NB4 (cell line): ENCODE measurements at regions not wholly inside any gene's neighbourhood (a gene's known extent, or its start where the extent isn't known, plus 50 kb on each side); places are given as distances from the start of the nearest gene placed in this dataset.

Experiments
- CTCF ChIP-seq: IDR thresholded peaks from one replicate; pipeline ENCODE4 v1.5.1; 2012; ENCODE audit warnings: low read depth, low read length
- MAX ChIP-seq: IDR thresholded peaks from 2 replicates; pipeline ENCODE4 v1.6.1; 2011; ENCODE audit warnings: low read depth, low read length
- MYC ChIP-seq: IDR thresholded peaks from 2 replicates; pipeline ENCODE4 v1.6.1; 2011; ENCODE audit warnings: low read depth, low read length
- POLR2A ChIP-seq: IDR thresholded peaks from 2 replicates; pipeline ENCODE4 v1.6.1; 2011; ENCODE audit warnings: mild to moderate bottlenecking; ENCODE audit not compliant: insufficient read length; ENCODE audit errors: extremely low read depth

DNA sequence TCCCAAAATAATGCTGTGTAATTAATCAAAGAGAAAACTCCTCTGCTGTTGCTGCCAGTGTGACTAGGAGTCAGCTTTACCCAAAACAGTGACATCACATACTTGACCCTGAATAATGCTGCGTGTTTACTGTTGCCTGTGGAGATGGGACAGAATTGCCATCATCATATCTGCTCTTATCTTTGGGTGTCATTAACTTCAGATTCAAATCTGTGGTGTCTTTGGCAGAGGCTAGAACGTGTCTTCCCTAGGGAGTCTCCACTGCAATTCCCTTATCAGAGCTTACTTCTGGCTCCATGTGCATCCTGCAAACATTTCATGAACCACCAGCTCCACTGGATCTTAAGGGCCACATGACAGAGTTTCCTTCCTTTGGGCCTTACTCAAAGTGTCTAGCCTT, 88.9 kb upstream of the MRPS30 start:
- no peak for TF ChIP-seq CTCF
- no peak for TF ChIP-seq POLR2A
- no peak for TF ChIP-seq MAX
- TF ChIP-seq MYC, result no peak
